NCI-H1436 treated with DMSO at 0.1 percent for 48 hours (cell line): ENCODE measurements at regions not wholly inside any gene's neighbourhood (a gene's known extent, or its start where the extent isn't known, plus 50 kb on each side); places are given as distances from the start of the nearest gene placed in this dataset.
"Not testable (repeated sequence)": the region's sequence is repeated elsewhere in the genome, so short reads cannot be mapped to it uniquely, and the experiment has no call there.

Experiments used
- DNase-seq: peaks from one replicate; lab custom pipeline; 2025; lab: John Stamatoyannopoulos, UW

GRCh38 chr21:41585199-41585994 lies 77.4 kb upstream of the TMPRSS2 start:
- no peak for DNase-seq

- no peak for DNase-seq
Observed at GRCh38 chr21:41584603-41585176, 76.7 kb upstream of the TMPRSS2 start.

GRCh38 chr21:41583274-41583790 lies 75.4 kb upstream of the TMPRSS2 start:
- no peak for DNase-seq

GRCh38 chr21:41582866-41583265 lies 74.9 kb upstream of the TMPRSS2 start:
- DNase-seq: no peak

GRCh38 chr21:41582298-41582840 lies 74.4 kb upstream of the TMPRSS2 start:
- DNase-seq: no peak

GRCh38 chr21:41581592-41582228 lies 73.8 kb upstream of the TMPRSS2 start:
- no peak for DNase-seq

- DNase-seq: no peak
Observed at GRCh38 chr21:41580758-41581554, 73.0 kb upstream of the TMPRSS2 start.

GRCh38 chr21:41579692-41580091 lies 71.7 kb upstream of the TMPRSS2 start:
- DNase-seq: no peak

- no peak for DNase-seq
Observed at GRCh38 chr21:41578716-41579115, 70.8 kb upstream of the TMPRSS2 start.

- no peak for DNase-seq
Observed at GRCh38 chr21:41578083-41578482, 70.1 kb upstream of the TMPRSS2 start.

- DNase-seq: no peak
Observed at GRCh38 chr21:41576013-41576615, 68.2 kb upstream of the TMPRSS2 start.

- no peak for DNase-seq
Observed at GRCh38 chr21:41573902-41574690, 66.1 kb upstream of the TMPRSS2 start.

- DNase-seq: no peak
Observed at GRCh38 chr21:41571938-41572510, 64.1 kb upstream of the TMPRSS2 start.

- DNase-seq: no peak
Observed at GRCh38 chr21:41570791-41571355, 62.9 kb upstream of the TMPRSS2 start.

GRCh38 chr21:41568606-41569385 lies 60.8 kb upstream of the TMPRSS2 start:
- DNase-seq: no peak

- DNase-seq: no peak
Observed at GRCh38 chr21:41567901-41568510, 60.0 kb upstream of the TMPRSS2 start.

- not testable (repeated sequence) for DNase-seq
Observed at GRCh38 chr21:41567237-41567636, 59.3 kb upstream of the TMPRSS2 start.

GRCh38 chr21:41566500-41567014 lies 58.6 kb upstream of the TMPRSS2 start:
- no peak for DNase-seq
